ENCODE measurements at regions not wholly inside any gene's neighbourhood (a gene's known extent, or its start where the extent isn't known, plus 50 kb on each side); places are given as distances from the start of the nearest gene placed in this dataset.

DNA sequence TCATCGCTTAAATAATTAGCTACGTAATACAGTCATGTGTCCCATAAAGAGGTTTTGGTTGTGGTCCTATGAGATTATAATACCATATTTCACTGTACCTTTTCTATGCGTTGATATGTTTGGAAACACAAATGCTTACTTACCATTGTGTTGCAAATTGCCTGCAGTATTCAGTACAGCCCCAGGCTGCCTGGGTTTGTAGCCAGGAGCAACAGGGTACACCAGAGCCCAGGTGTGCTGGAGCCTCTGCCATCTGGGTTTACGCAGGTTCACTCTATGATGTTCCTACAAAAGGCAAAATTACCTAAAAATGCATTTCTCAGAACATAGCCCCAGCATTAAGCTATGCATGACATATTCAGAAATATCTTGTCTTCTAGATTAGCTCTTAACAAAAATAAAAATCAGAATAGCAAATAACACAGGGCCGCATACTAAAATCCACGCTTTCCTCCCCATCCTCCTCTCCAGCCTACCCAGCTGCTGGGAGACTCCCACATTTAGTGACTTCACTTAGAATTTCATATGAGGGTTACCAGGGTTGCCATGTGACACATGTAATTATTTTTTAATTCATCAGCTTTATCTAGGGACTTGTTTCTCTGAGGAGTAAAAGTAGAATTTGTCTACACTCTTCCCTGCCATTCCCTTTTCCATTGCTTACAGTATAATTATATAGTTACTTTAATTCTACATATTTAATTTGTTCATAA, 559.0 kb upstream of the ADARB2 start:
- H3K27ac ChIP-seq = no peak overlapping the region
- no peak overlapping the region for H3K4me3 ChIP-seq (ENCODE audit: low read depth, low read length)
- TF ChIP-seq, protein P1, sequence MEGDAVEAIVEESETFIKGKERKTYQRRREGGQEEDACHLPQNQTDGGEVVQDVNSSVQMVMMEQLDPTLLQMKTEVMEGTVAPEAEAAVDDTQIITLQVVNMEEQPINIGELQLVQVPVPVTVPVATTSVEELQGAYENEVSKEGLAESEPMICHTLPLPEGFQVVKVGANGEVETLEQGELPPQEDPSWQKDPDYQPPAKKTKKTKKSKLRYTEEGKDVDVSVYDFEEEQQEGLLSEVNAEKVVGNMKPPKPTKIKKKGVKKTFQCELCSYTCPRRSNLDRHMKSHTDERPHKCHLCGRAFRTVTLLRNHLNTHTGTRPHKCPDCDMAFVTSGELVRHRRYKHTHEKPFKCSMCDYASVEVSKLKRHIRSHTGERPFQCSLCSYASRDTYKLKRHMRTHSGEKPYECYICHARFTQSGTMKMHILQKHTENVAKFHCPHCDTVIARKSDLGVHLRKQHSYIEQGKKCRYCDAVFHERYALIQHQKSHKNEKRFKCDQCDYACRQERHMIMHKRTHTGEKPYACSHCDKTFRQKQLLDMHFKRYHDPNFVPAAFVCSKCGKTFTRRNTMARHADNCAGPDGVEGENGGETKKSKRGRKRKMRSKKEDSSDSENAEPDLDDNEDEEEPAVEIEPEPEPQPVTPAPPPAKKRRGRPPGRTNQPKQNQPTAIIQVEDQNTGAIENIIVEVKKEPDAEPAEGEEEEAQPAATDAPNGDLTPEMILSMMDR (IDR thresholded peaks at IDR 0.05; ENCODE audit: low read depth, low read length, missing control alignments) = no peak
- no peaks in the 10 kb centered on the region for H3K36me3 ChIP-seq (replicated peaks)
- in situ Hi-C loops (cut with HindIII; ENCODE audit: low pct_ligation_motif_present, low sequenced_read_pairs) = no loop called here
- no peaks in the 10 kb centered on the region for H3K27me3 ChIP-seq (replicated peaks)
- DNase-seq = no peak

GRCh38 chr10:2294739-2295138, 557.4 kb upstream of the ADARB2 start:
- no peaks in the 10 kb centered on the region for H3K36me3 ChIP-seq (replicated peaks)
- TF ChIP-seq, protein P1 (IDR thresholded peaks at IDR 0.05; ENCODE audit: low read depth, low read length, missing control alignments) = no peak
- no peak for DNase-seq

GRCh38 chr10:2284071-2284470, 546.7 kb upstream of the ADARB2 start:
- Histone ChIP-seq H3K36me3 (replicated peaks) (no peaks in the 10 kb centered on the region), H3K27ac (no peak overlapping the region), H3K27me3 (replicated peaks) (no peaks in the 10 kb centered on the region), H3K4me3 (ENCODE audit: low read depth, low read length) (no peak overlapping the region)
- in situ Hi-C loops (cut with HindIII; ENCODE audit: low pct_ligation_motif_present, low sequenced_read_pairs) = no loop called here
- TF ChIP-seq, protein P1 (IDR thresholded peaks at IDR 0.05; ENCODE audit: low read depth, low read length, missing control alignments) = no peak
- DNase-seq = no peak

More at GRCh38 chr10:2294739-2295138, 557.4 kb upstream of the ADARB2 start:
- H3K27me3 ChIP-seq (replicated peaks) = no peaks in the 10 kb centered on the region
- H3K4me3 ChIP-seq (ENCODE audit: low read depth, low read length) = no peak overlapping the region
- in situ Hi-C loops (cut with HindIII; ENCODE audit: low pct_ligation_motif_present, low sequenced_read_pairs) = no loop called here
- H3K27ac ChIP-seq = no peak overlapping the region

DNA sequence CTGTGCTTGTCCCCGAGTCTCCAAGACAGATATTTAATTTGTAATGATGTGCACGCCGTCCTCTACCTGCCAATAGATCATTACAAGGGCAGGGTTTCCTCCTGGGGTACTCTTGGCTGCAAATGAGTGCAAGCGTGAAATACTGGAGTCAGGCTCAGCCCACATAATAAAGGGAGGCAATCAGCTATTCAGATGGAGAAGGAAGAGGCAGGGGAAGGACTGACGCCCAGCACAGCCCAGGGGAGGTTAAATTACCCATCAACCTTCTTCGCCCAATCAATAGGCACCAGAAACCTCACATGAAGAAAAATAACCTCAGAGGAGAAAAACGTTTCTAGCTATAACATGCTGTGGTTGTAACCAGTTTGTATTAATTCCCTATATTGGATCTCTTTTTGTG, 544.9 kb upstream of the ADARB2 start:
- no peak for DNase-seq
- in situ Hi-C loops (cut with HindIII; ENCODE audit: low pct_ligation_motif_present, low sequenced_read_pairs) = no loop called here
- Histone ChIP-seq H3K4me3 (ENCODE audit: low read depth, low read length) (no peak overlapping the region), H3K27me3 (replicated peaks) (no peaks in the 10 kb centered on the region), H3K27ac (no peak overlapping the region), H3K36me3 (replicated peaks) (no peaks in the 10 kb centered on the region)
- TF ChIP-seq, protein P1 (IDR thresholded peaks at IDR 0.05; ENCODE audit: low read depth, low read length, missing control alignments) = no peak

DNA sequence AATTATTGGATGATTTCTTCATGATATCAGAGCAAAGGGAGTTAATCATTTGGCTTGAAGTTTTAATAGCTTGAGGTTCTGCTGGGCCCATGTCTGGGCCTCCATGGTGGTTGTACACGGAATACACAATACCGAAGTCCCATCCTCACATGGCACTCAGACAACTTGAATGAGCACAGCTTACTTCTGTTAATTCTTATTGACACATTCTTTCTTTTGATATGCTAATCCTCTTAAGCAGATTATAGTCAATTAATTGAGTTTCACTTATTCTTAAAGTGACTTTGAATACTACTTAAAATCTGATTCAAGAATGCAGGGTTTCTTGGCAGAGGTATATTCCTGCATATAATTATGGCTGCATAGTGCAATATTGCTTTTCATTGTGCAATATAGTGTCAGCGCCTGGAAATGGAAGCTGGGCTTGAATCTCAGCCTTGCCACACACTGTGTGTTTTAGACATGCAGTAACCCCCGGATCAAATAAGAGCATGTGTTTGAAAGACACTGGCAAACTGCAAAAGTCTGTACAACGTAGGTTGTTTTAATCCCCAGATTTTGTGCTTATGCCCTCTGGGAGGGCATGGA, 543.5 kb upstream of the ADARB2 start:
- in situ Hi-C loops (cut with HindIII; ENCODE audit: low pct_ligation_motif_present, low sequenced_read_pairs) = no loop called here
- TF ChIP-seq, protein P1 (IDR thresholded peaks at IDR 0.05; ENCODE audit: low read depth, low read length, missing control alignments) = no peak
- no peak for DNase-seq
- no peaks in the 10 kb centered on the region for H3K27me3 ChIP-seq (replicated peaks)
- no peaks in the 10 kb centered on the region for H3K36me3 ChIP-seq (replicated peaks)
- no peak overlapping the region for H3K4me3 ChIP-seq (ENCODE audit: low read depth, low read length)
- no peak overlapping the region for H3K27ac ChIP-seq

Measured in brain microvascular endothelial cell (primary cell).